ENCODE measurements at regions not wholly inside any gene's neighbourhood (a gene's known extent, or its start where the extent isn't known, plus 50 kb on each side); places are given as distances from the start of the nearest gene placed in this dataset.

GRCh38 chr5:166251786-166252185 is 2039.7 kb upstream of the WWC1 start:
- TF ChIP-seq CTCF (IDR thresholded peaks at IDR 0.05 in 8 of 11, conservative IDR thresholded peaks at IDR 0.05 in 3 of 11) = no peak
- no peak for TF ChIP-seq POLR2A (IDR thresholded peaks at IDR 0.05)
